Raji (cell line): ENCODE measurements at regions not wholly inside any gene's neighbourhood (a gene's known extent, or its start where the extent isn't known, plus 50 kb on each side); places are given as distances from the start of the nearest gene placed in this dataset.

Source experiments
- POLR2A ChIP-seq: IDR thresholded peaks from 2 replicates; pipeline ENCODE4 v1.6.1; 2011; ENCODE audit warnings: low read depth, low read length, control low read depth; ENCODE audit not compliant: insufficient read depth

- TF ChIP-seq POLR2A, result no peak
These were observed 120.5 kb upstream of the SULF2 start for GRCh38 chr20:47905628-47906347.

DNA sequence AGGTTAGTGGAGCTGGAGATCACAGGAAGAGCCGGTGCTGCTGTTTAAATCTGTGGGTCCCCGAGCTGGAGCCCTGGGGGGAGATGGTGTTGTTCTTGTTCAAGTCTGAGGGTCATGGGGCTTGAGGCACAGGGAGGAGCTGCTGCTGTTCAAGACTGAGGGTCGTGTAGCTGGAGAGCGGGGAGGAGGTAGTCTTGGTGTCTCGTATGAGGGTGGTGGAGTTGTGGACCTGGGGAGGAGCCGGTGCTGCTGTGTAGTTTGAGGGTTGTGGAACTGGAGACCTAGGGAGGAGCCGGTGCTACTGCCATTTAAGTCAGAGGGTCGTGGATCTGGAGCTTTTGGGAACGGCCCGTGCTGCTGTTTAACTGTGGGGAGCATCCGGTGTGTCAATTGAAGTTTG is 112.2 kb upstream of the SULF2 start:
- TF ChIP-seq POLR2A, result no peak

DNA sequence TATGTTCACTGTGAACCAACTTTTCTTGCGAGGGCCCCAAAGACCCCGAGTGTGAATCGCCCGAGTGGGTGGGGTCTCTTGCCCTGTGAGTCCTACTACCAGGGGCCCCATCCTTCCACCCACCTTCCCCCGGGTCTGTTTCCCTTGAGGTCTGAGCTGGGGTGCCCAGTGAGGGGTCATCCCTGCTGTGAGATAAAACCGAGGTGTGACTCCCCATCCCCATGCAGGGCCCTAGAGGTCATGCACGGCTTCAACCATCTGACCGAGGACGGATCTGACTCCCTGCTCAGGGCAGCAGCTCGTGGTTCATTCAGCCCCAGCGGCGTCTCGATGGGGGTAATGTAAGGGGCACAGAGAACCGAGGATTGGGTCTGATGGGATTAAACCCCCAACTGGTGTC is 103.1 kb upstream of the SULF2 start:
- TF ChIP-seq POLR2A, result no peak

- TF ChIP-seq POLR2A, result no peak
These were observed 102.3 kb upstream of the SULF2 start for GRCh38 chr20:47887477-47888080.

- TF ChIP-seq POLR2A, result no peak
These were observed 101.8 kb upstream of the SULF2 start for GRCh38 chr20:47887064-47887463.

DNA sequence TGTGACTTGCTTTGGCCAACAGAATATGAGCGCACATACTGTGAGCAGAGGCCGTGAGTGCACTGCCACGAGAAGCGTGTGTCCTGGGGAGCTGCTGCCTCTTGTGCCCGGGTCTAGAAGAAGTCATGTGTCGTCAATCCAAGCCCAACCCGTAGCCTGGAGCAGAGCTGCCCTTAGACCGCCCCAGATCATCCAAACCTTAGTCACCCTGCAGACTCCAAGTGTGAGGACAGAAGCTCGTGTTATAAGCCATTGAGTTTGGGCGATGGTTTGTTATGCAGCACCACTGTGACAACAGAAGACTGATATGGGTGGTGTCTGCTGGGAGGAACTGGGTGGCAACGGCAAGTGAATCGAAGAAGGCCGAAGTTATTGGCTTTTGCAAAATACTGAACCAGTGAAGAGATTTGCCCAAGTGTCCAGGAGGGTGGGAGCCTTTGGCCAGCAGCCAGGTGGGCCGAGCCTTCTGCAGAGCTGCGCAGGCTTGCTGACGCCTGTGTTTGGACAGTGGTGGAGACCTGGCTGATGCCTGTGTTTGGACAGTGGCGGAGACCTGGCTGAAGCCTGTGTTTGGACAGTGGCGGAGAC is 101.3 kb upstream of the SULF2 start:
- TF ChIP-seq POLR2A, result no peak

DNA sequence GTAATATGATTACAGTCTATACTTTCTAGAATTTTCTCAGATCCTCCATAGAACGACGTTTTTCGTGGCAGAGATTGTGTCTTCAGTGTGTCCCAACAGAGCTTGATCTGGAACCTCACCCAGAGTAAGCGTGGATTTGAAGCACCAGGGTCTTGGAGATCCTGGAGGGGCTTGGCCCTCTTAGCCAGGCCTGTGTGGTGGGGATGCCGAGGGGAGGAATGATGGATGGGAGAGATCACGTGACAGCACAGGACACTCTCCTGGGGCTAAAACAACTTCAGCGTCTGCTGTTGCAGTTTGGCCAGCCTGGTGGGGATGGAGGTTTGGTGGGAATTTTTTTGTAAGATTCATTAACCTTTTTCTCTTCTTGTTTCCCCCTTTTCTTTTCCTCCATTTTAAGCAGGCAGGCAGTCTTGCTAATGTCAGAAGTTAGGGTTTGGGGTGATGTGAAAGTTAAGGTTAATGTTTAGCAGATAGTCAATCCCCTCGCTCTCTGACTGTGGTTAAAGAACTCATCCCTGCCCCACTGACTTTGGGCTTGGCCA is 100.7 kb upstream of the SULF2 start:
- no peak for TF ChIP-seq POLR2A

GRCh38 chr20:47883186-47883585 is 97.9 kb upstream of the SULF2 start:
- no peak for TF ChIP-seq POLR2A

DNA sequence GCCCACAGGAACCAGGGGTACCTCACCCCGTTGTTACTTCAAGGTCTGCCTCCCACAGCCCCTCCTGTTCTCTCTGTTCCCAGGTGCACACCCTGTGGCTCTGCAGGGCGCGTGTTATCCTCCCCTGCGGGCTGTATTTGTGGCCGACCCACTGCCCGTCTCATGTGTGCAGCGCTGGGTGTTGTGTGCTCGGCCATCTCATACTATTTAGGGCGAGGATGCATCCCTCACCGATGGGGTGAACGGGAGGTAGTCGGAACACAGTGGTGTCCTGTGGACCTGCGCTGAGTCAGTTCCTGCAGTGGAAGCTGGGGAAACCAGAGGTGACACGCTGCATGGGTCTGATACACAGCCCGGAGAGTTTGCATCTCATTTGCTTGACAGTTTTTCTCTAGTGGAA is 94.5 kb upstream of the SULF2 start:
- TF ChIP-seq POLR2A, result no peak

DNA sequence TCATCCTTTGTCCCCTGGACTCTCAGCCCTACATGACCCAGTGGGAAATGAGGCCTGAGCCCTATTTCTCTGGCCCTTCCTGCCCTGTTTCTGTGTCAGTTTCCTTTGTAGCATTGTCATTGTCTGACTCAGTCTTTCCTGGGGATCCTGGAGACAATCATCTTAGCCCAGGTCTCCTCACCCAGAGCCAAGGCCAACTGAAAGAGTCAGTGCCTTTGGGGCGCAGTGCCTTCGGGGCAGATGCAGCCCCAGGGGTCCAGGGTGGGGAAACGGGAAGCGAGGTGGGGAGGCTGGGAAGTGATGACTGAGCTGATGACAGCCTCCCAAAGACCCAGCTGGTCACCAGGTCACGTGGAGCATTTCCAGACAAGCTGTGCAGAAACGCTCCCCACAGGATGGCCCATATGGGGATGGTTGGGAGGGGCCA is 93.3 kb upstream of the SULF2 start:
- TF ChIP-seq POLR2A, result no peak

GRCh38 chr20:47876311-47877088 is 91.2 kb upstream of the SULF2 start:
- TF ChIP-seq POLR2A, result no peak

DNA sequence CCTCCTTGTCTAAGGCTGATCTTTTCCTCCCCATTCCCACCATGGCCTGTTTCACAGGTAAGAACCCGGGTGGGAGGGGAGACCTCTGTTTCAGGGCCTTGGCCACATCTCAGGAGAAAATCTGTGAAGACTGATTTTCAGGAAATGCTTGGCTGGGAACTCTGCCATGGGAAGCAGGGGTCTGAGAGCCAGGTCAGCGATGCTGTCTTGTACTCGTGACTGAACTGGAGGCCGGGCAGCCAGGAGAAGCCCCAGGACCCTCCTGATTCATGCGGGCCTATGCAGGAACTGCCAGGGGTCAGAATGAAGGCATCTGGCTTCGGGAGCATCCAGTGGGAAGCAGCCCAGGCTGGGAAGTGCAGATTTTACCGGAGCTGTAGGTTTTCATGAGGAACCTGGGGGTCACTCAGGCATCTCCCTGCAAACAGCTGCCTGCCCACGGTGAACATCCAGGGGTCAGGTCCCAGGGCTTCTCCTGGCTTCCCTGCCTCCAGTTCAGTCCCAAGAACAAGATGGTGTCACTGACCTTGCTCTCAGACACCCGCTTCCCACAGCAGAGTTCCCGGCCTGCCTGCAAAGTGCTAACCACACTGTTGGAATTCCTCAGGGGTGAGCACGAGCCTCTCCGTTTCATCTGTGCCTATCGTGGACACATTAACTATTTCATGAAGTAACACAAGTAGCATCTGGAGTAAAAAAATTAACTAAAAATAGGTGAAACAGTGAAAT is 90.2 kb upstream of the SULF2 start:
- no peak for TF ChIP-seq POLR2A

GRCh38 chr20:47872341-47872740 is 87.1 kb upstream of the SULF2 start:
- no peak for TF ChIP-seq POLR2A

DNA sequence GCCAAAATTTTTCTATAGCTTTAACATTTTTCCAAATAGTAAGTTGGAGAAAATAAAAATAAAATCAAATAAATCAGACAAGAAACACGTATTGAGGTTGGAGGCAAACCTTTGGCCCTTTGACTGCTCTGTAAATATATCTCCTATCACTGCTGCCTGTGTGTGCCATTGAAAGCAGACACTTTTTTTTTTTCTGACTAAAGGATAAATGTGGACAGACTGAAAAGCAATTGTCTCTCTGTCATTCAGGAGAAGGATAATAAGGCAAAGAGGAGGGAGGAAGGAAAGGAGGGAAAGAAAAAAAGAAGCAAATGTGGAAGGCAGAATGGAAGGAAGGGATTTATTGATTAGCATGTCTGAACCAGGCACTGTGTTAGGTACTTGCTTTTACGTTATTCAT is 85.2 kb upstream of the SULF2 start:
- TF ChIP-seq POLR2A, result no peak

DNA sequence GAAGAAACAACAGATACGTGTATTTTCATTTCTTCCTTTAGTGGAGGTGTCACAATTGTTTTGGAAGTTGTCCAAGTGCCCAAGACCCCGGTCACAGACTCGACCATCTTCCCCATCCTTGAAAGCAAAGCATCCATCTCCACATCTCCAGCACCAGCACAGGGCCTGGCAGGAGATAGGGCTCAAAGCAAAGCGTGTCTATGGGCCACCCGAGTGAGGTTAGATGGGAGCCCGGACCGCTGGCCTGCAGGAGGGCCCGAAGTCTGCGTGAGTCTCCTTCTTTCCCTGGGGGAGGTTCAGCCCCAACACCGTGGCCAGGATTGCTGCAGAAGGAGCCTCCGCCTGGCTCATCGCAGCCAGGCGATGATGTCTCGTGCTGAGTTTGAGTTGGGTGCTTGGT is 83.5 kb upstream of the SULF2 start:
- TF ChIP-seq POLR2A, result no peak
